ENCODE measurements at regions not wholly inside any gene's neighbourhood (a gene's known extent, or its start where the extent isn't known, plus 50 kb on each side); places are given as distances from the start of the nearest gene placed in this dataset.

GRCh38 chr7:155147172-155147571 lies 77.0 kb downstream of the HTR5A start:
- intact Hi-C loops (cut with DNase I; ENCODE audit: low total_unique reads), result no loop called here
- Histone ChIP-seq H3K4me3 (no peak overlapping the region), H3K36me3 (no peaks in the 10 kb centered on the region), H3K9me3 (no peaks in the 10 kb centered on the region), H3K27me3 (no peaks in the 10 kb centered on the region), H3K4me1 (no peaks in the 10 kb centered on the region), H3K27ac (no peak overlapping the region)
- in situ Hi-C loops (cut with MboI; ENCODE audit: low pct_ligation_motif_present in 1 of 4, low pct_unique_long_range_greater_than_20kb in 1 of 4, low sequenced_read_pairs in 3 of 4), result no loop called here
- DNase-seq, result no peak
- 38 to 45% methylated on average over 1 of the region's 1 CpG for WGBS, 2 donors (ENCODE audit: low coverage in 1 of 2)
- TF ChIP-seq EP300 (IDR thresholded peaks at IDR 0.05; ENCODE audit: low read depth), result no peak
- TF ChIP-seq CTCF (IDR thresholded peaks at IDR 0.05), result no peak
- TF ChIP-seq POLR2A (IDR thresholded peaks at IDR 0.05), result no peak
- TF ChIP-seq POLR2AphosphoS5 (IDR thresholded peaks at IDR 0.05), result no peak

GRCh38 chr7:155147624-155148023 lies 77.5 kb downstream of the HTR5A start:
- intact Hi-C loops (cut with DNase I; ENCODE audit: low total_unique reads), result no loop called here
- Histone ChIP-seq H3K36me3 (no peaks in the 10 kb centered on the region), H3K27me3 (no peaks in the 10 kb centered on the region), H3K4me1 (no peaks in the 10 kb centered on the region), H3K4me3 (no peak overlapping the region), H3K27ac (no peak overlapping the region), H3K9me3 (no peaks in the 10 kb centered on the region)
- WGBS, 2 donors (ENCODE audit: low coverage in 1 of 2), result 32% methylated on average over 2 of the region's 2 CpGs; no CpG with 5 or more reads in 1 of the 2 donors
- in situ Hi-C loops (cut with MboI; ENCODE audit: low pct_ligation_motif_present in 1 of 4, low pct_unique_long_range_greater_than_20kb in 1 of 4, low sequenced_read_pairs in 3 of 4), result no loop called here
- no peak for DNase-seq
- TF ChIP-seq POLR2A (IDR thresholded peaks at IDR 0.05) (no peak), EP300 (IDR thresholded peaks at IDR 0.05; ENCODE audit: low read depth) (no peak), POLR2AphosphoS5 (IDR thresholded peaks at IDR 0.05) (no peak), CTCF (IDR thresholded peaks at IDR 0.05) (no peak)

DNA sequence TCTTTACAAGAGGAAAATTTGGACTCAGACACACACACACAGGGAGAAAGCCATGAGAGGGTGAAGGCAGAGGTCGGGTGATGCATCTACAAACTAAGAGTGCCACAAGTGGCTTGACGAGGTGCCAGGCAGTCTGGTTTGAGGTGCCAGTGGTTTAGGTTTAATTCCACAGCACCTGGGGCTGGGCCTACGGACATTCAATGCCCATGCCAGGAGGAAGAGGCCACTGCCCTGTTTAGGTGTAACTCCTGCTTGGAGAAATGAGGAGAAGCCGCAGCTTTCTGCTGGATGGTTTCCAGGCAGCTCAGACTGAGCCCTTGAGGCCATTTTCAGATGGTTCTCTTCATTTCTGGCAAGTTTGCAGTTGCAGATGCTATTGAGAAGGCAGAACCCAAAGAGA lies 83.6 kb downstream of the HTR5A start:
- no peaks in the 10 kb centered on the region for H3K27me3 ChIP-seq
- no peaks in the 10 kb centered on the region for H3K36me3 ChIP-seq
- DNase-seq, result no peak
- intact Hi-C loops (cut with DNase I; ENCODE audit: low total_unique reads), result no loop called here
- TF ChIP-seq EP300 (IDR thresholded peaks at IDR 0.05; ENCODE audit: low read depth) (no peak), CTCF (IDR thresholded peaks at IDR 0.05) (no peak), POLR2AphosphoS5 (IDR thresholded peaks at IDR 0.05) (no peak), POLR2A (IDR thresholded peaks at IDR 0.05) (no peak)
- H3K9me3 ChIP-seq, result no peaks in the 10 kb centered on the region
- H3K4me1 ChIP-seq, result no peaks in the 10 kb centered on the region
- in situ Hi-C loops (cut with MboI; ENCODE audit: low pct_ligation_motif_present in 1 of 4, low pct_unique_long_range_greater_than_20kb in 1 of 4, low sequenced_read_pairs in 3 of 4), result no loop called here
- H3K27ac ChIP-seq, result no peak overlapping the region
- H3K4me3 ChIP-seq, result no peak overlapping the region
- 51% methylated on average over 4 of the region's 4 CpGs; no CpG with 5 or more reads in 1 of the 2 donors for WGBS, 2 donors (ENCODE audit: low coverage in 1 of 2)

DNA sequence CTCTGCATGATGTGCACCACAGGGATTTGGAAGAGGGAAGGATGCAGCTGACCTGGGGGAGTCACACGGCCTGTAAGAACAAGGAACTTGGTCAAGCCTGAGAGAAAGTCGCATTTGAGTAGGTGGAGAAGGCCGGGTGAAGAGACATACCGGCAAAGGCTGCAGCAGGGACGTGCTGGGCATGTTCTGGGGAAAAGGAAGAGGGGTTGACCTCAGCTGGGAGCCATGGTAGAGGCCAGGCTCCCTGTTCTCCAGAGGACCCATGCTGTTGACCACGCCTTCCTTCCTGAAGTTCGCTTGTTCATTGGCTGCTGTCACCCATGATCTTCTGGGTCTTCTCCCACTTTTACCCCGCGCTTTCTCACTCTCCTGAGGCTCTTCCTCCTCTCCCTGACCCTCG lies 84.5 kb downstream of the HTR5A start:
- H3K9me3 ChIP-seq, result no peaks in the 10 kb centered on the region
- 47 to 73% methylated on average over 5 to 10 of the region's 10 CpGs for WGBS, 2 donors (ENCODE audit: low coverage in 1 of 2)
- H3K27me3 ChIP-seq, result no peaks in the 10 kb centered on the region
- in situ Hi-C loops (cut with MboI; ENCODE audit: low pct_ligation_motif_present in 1 of 4, low pct_unique_long_range_greater_than_20kb in 1 of 4, low sequenced_read_pairs in 3 of 4), result no loop called here
- H3K27ac ChIP-seq, result no peak overlapping the region
- H3K4me3 ChIP-seq, result no peak overlapping the region
- no peaks in the 10 kb centered on the region for H3K4me1 ChIP-seq
- no peak for DNase-seq
- H3K36me3 ChIP-seq, result no peaks in the 10 kb centered on the region
- TF ChIP-seq EP300 (IDR thresholded peaks at IDR 0.05; ENCODE audit: low read depth) (no peak), POLR2AphosphoS5 (IDR thresholded peaks at IDR 0.05) (no peak), POLR2A (IDR thresholded peaks at IDR 0.05) (no peak), CTCF (IDR thresholded peaks at IDR 0.05) (no peak)
- intact Hi-C loops (cut with DNase I; ENCODE audit: low total_unique reads), result no loop called here
